22Rv1 (cell line): ENCODE measurements at regions not wholly inside any gene's neighbourhood (a gene's known extent, or its start where the extent isn't known, plus 50 kb on each side); places are given as distances from the start of the nearest gene placed in this dataset.

Experiments
- CTCF ChIP-seq: fragments of 450-650 bp; IDR thresholded peaks from 2 replicates; pipeline ENCODE4 v1.5.1; 2017; ENCODE audit warnings: mild to moderate bottlenecking
- ZFX ChIP-seq: fragments of 450-650 bp; IDR thresholded peaks from 2 replicates; pipeline ENCODE4 v1.6.1; 2017; ENCODE audit warnings: antibody characterized with exemption, borderline replicate concordance

- TF ChIP-seq CTCF (no peak), ZFX (no peak)
Observed at GRCh38 chr2:142750858-142751257, 126.6 kb upstream of the KYNU start.
